SU-DHL-6 (cell line): ENCODE measurements at regions not wholly inside any gene's neighbourhood (a gene's known extent, or its start where the extent isn't known, plus 50 kb on each side); places are given as distances from the start of the nearest gene placed in this dataset.

ENCODE experiments used
- H2AFZ ChIP-seq: fragments of 200-600 bp; sonication (generic); 2 replicates; pipeline ENCODE4 v1.6.1; 2014; ENCODE audit warnings: low read depth, mild to moderate bottlenecking, moderate library complexity, mixed read lengths, antibody characterized with exemption, low read length; ENCODE audit not compliant: severe bottlenecking
- H3F3A ChIP-seq: fragments of 200-600 bp; shearing (Covaris generic); 2 replicates; pipeline ENCODE4 v1.6.0; 2016; ENCODE audit warnings: antibody characterized with exemption, mild to moderate bottlenecking; ENCODE audit not compliant: insufficient read depth
- H3K27ac ChIP-seq: fragments of 200-600 bp; sonication (generic); 2 replicates; pipeline ENCODE4 v1.5.1; 2016; ENCODE audit warnings: low read depth, mild to moderate bottlenecking, low read length, moderate library complexity, mixed read lengths
- H3K27me3 ChIP-seq: fragments of 200-600 bp; sonication (generic), shearing (Covaris generic); 2 replicates; pipeline ENCODE4 v1.6.0; 2014; ENCODE audit warnings: mild to moderate bottlenecking, low read length
- H3K36me3 ChIP-seq: fragments of 200-600 bp; sonication (generic); 2 replicates; pipeline ENCODE4 v1.6.1; 2014; ENCODE audit warnings: mild to moderate bottlenecking, low read length, mixed read lengths
- H3K4me2 ChIP-seq: fragments of 300-600, 200-600 bp; shearing (Covaris generic), sonication (generic); 2 replicates; pipeline ENCODE4 v1.6.0; 2014; ENCODE audit warnings: low read length, low read depth, mild to moderate bottlenecking; ENCODE audit not compliant: poor library complexity, severe bottlenecking
- H3K4me3 ChIP-seq: fragments of 200-600 bp; sonication (generic); 2 replicates; pipeline ENCODE4 v1.5.1; 2014; ENCODE audit warnings: antibody characterized with exemption, low read length, mild to moderate bottlenecking, mixed read lengths; ENCODE audit not compliant: insufficient read depth, poor library complexity, severe bottlenecking
- H3K79me2 ChIP-seq: fragments of 200-600 bp; sonication (generic); 2 replicates; pipeline ENCODE4 v1.6.1; 2014; ENCODE audit warnings: mild to moderate bottlenecking, low read length, moderate library complexity; ENCODE audit not compliant: insufficient read depth
- H3K9ac ChIP-seq: fragments of 200-600 bp; sonication (generic); 2 replicates; pipeline ENCODE4 v1.7.0; 2014; ENCODE audit warnings: mild to moderate bottlenecking, low read length
- H3K9me2 ChIP-seq: fragments of 200-600 bp; sonication (generic); replicated peaks from 2 replicates; pipeline ENCODE4 v1.6.1; 2014; ENCODE audit warnings: low read length; ENCODE audit not compliant: insufficient read depth
- H3K9me3 ChIP-seq: fragments of 200-600 bp; sonication (generic); 2 replicates; pipeline ENCODE4 v1.6.1; 2014; ENCODE audit warnings: low read length, mixed read lengths; ENCODE audit not compliant: insufficient read depth
- H4K20me1 ChIP-seq: fragments of 200-600 bp; sonication (generic); 2 replicates; pipeline ENCODE4 v1.6.1; 2014; ENCODE audit warnings: low read depth, mild to moderate bottlenecking, antibody characterized with exemption, low read length, moderate library complexity, mixed read lengths
- CTCF ChIP-seq: fragments of 200-600 bp; sonication (generic); IDR thresholded peaks from one replicate; pipeline ENCODE4 v1.5.1; 2017; ENCODE audit warnings: antibody characterized with exemption, mild to moderate bottlenecking, low read length, moderate library complexity; ENCODE audit not compliant: insufficient read depth, poor library complexity, severe bottlenecking
- EZH2phosphoT487 ChIP-seq: fragments of 200-600 bp; sonication (generic), shearing (Covaris generic); conservative IDR thresholded peaks from 2 replicates; pipeline ENCODE4 v1.6.1; 2018; ENCODE audit warnings: mild to moderate bottlenecking, antibody characterized with exemption, low read length, moderate library complexity, mixed read lengths

- Histone ChIP-seq H3K79me2 (no peaks in the 10 kb centered on the region), H3K4me3 (no peak overlapping the region), H3K4me2 (no peak overlapping the region), H3F3A (no peaks in the 10 kb centered on the region), H4K20me1 (no peaks in the 10 kb centered on the region), H3K9me2 (no peaks in the 10 kb centered on the region), H3K36me3 (no peaks in the 10 kb centered on the region), H2AFZ (no peak overlapping the region), H3K27ac (no peak overlapping the region), H3K9me3 (no peaks in the 10 kb centered on the region), H3K9ac (no peak overlapping the region), H3K27me3 (no peaks in the 10 kb centered on the region)
- no peak for TF ChIP-seq CTCF
- TF ChIP-seq EZH2phosphoT487 = no peak
Observed at GRCh38 chr2:237222601-237223041, 136.9 kb downstream of the COPS8 start.

DNA sequence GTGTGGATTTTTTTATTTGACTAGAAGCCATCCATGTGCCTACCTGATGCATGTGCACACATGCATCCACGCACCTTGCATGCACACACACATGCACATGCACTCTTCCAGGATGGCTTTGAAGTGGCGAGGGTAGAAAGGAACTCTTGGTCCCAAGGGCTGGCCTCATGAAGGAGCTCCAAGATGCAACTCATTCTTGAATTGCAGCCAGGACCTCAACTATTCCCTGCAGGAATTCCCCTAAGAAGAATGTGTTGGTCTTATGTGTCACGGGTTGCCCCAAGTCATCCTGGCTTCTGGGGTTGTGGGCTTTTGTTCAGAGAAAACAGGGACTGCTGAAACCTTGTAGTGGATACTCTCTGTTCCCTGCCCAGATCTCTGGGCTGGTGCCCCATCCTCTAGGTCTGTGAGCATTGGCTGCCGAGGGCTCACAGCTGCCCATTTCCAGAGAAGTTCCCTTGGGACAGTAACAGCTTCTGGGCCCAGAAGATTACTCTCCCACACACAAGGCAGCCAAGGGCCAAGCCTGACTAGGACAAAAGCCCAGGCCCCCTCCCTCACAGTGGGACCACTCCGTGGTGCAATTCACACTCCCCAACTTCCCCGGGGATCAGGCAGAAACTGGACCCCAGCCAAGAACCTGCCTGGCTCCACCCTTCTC, 137.6 kb downstream of the COPS8 start:
- no peaks in the 10 kb centered on the region for H4K20me1 ChIP-seq
- no peak overlapping the region for H3K4me2 ChIP-seq
- no peaks in the 10 kb centered on the region for H3K27me3 ChIP-seq
- no peak overlapping the region for H3K27ac ChIP-seq
- H3K36me3 ChIP-seq = no peaks in the 10 kb centered on the region
- no peak overlapping the region for H2AFZ ChIP-seq
- no peak overlapping the region for H3K4me3 ChIP-seq
- no peaks in the 10 kb centered on the region for H3K9me3 ChIP-seq
- no peaks in the 10 kb centered on the region for H3F3A ChIP-seq
- no peaks in the 10 kb centered on the region for H3K79me2 ChIP-seq
- no peak for TF ChIP-seq EZH2phosphoT487
- TF ChIP-seq CTCF = no peak
- H3K9me2 ChIP-seq = no peaks in the 10 kb centered on the region
- H3K9ac ChIP-seq = no peak overlapping the region

GRCh38 chr2:237227190-237227589, 141.5 kb downstream of the COPS8 start:
- no peak overlapping the region for H3K27ac ChIP-seq
- no peaks in the 10 kb centered on the region for H3K9me2 ChIP-seq
- H3K4me2 ChIP-seq = no peak overlapping the region
- H3K79me2 ChIP-seq = no peaks in the 10 kb centered on the region
- H3K4me3 ChIP-seq = no peak overlapping the region
- no peak for TF ChIP-seq CTCF
- TF ChIP-seq EZH2phosphoT487 = no peak
- no peaks in the 10 kb centered on the region for H4K20me1 ChIP-seq
- H3K36me3 ChIP-seq = no peaks in the 10 kb centered on the region
- no peaks in the 10 kb centered on the region for H3F3A ChIP-seq
- no peaks in the 10 kb centered on the region for H3K9me3 ChIP-seq
- no peak overlapping the region for H3K9ac ChIP-seq
- H2AFZ ChIP-seq = no peak overlapping the region
- H3K27me3 ChIP-seq = no peaks in the 10 kb centered on the region
